ENCODE measurements at regions not wholly inside any gene's neighbourhood (a gene's known extent, or its start where the extent isn't known, plus 50 kb on each side); places are given as distances from the start of the nearest gene placed in this dataset.

DNA sequence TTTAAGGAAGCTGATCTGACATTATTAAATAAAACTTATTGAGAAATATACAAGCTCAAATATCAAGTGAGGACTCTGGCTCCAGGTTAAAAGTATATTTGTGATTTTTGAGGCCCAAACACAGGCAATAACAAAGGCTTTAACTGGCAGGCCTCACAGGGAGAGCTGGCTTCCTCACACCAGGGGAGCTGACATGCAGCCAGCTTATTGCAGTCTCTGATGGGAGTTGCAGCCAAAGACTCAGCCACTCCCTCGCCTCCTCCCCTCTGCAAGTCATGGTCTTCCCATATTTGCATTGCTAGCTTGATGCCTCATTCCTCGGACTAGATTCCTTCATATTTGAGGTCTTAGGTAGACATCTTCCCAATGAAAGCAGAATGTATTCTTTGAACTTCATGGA, 647.1 kb upstream of the SLITRK6 start:
- Histone ChIP-seq H4K20me1 (ENCODE audit: control insufficient read depth, extremely low read depth, insufficient read depth, low read length) (no peaks in the 10 kb centered on the region), H3K27me3 (ENCODE audit: control insufficient read depth, extremely low read depth, insufficient read depth, low read length) (no peaks in the 10 kb centered on the region), H3K9me1 (ENCODE audit: control insufficient read depth, extremely low read depth, insufficient read depth, low read length) (no peaks in the 10 kb centered on the region), H2AFZ (ENCODE audit: control insufficient read depth, low read length) (no peak overlapping the region), H3K4me2 (ENCODE audit: control insufficient read depth, extremely low read depth, insufficient read depth, low read depth, low read length) (no peak overlapping the region), H3K9me3 (ENCODE audit: control insufficient read depth, low read depth, low read length) (no peaks in the 10 kb centered on the region), H3K9ac (ENCODE audit: control insufficient read depth, extremely low read depth, insufficient read depth, low read length) (no peak overlapping the region), H3K4me3 (ENCODE audit: control insufficient read depth in 2 of 3, extremely low read depth in 1 of 3, insufficient read depth in 2 of 3, low read depth in 1 of 3, low read length in 3 of 3) (no peak overlapping the region), H3K27ac (ENCODE audit: control insufficient read depth, insufficient read depth, low read length) (no peak overlapping the region), H3K36me3 (ENCODE audit: control insufficient read depth in 2 of 2, extremely low read depth in 1 of 2, insufficient read depth in 2 of 2, low read length in 2 of 2) (no peaks in the 10 kb centered on the region), H3K4me1 (ENCODE audit: control insufficient read depth, extremely low read depth, insufficient read depth, low read length) (no peaks in the 10 kb centered on the region), H3K79me2 (ENCODE audit: control insufficient read depth, insufficient read depth, low read length) (no peaks in the 10 kb centered on the region)
- DNase-seq (ENCODE audit: low read depth, low spot score) (no peak), FAIRE-seq (no peak)
- dilution Hi-C loops (cut with MboI; ENCODE audit: extremely low pct_ligation_motif_present, low sequenced_read_pairs) = no loop called here
- no peak for TF ChIP-seq EZH2 (IDR thresholded peaks at IDR 0.05; ENCODE audit: low read length)
- TF ChIP-seq, protein P1, sequence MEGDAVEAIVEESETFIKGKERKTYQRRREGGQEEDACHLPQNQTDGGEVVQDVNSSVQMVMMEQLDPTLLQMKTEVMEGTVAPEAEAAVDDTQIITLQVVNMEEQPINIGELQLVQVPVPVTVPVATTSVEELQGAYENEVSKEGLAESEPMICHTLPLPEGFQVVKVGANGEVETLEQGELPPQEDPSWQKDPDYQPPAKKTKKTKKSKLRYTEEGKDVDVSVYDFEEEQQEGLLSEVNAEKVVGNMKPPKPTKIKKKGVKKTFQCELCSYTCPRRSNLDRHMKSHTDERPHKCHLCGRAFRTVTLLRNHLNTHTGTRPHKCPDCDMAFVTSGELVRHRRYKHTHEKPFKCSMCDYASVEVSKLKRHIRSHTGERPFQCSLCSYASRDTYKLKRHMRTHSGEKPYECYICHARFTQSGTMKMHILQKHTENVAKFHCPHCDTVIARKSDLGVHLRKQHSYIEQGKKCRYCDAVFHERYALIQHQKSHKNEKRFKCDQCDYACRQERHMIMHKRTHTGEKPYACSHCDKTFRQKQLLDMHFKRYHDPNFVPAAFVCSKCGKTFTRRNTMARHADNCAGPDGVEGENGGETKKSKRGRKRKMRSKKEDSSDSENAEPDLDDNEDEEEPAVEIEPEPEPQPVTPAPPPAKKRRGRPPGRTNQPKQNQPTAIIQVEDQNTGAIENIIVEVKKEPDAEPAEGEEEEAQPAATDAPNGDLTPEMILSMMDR (optimal IDR thresholded peaks at IDR 0.05 in 1 of 3, IDR thresholded peaks at IDR 0.05 in 1 of 3, conservative IDR thresholded peaks at IDR 0.05 in 1 of 3; ENCODE audit: extremely low read depth in 1 of 3, insufficient read depth in 2 of 3, low read length in 3 of 3) = no peak

DNA sequence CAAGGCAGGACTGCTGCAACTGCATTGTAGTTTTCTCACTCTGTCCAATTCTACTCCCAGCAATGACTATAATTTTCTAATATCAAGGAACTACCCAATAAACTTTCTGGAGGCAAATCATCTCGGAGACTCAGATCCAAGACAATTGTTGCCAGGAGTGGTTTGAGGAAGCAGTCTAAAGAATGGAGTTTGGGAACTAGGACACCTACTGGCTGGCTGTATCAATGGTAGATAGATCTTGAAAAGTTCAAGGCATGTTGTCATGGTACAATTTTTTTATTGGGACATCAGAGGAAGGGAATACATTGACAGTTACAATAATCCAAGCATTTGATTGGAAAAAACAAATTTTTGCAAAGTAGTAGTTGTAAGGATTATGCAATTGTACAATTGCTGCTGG, 648.3 kb upstream of the SLITRK6 start:
- Histone ChIP-seq H2AFZ (ENCODE audit: control insufficient read depth, low read length) (no peak overlapping the region), H4K20me1 (ENCODE audit: control insufficient read depth, extremely low read depth, insufficient read depth, low read length) (no peaks in the 10 kb centered on the region), H3K9me1 (ENCODE audit: control insufficient read depth, extremely low read depth, insufficient read depth, low read length) (no peaks in the 10 kb centered on the region), H3K9ac (ENCODE audit: control insufficient read depth, extremely low read depth, insufficient read depth, low read length) (no peak overlapping the region), H3K79me2 (ENCODE audit: control insufficient read depth, insufficient read depth, low read length) (no peaks in the 10 kb centered on the region), H3K4me2 (ENCODE audit: control insufficient read depth, extremely low read depth, insufficient read depth, low read depth, low read length) (no peak overlapping the region), H3K4me1 (ENCODE audit: control insufficient read depth, extremely low read depth, insufficient read depth, low read length) (no peaks in the 10 kb centered on the region), H3K27ac (ENCODE audit: control insufficient read depth, insufficient read depth, low read length) (no peak overlapping the region), H3K36me3 (ENCODE audit: control insufficient read depth in 2 of 2, extremely low read depth in 1 of 2, insufficient read depth in 2 of 2, low read length in 2 of 2) (no peaks in the 10 kb centered on the region), H3K9me3 (ENCODE audit: control insufficient read depth, low read depth, low read length) (no peaks in the 10 kb centered on the region), H3K27me3 (ENCODE audit: control insufficient read depth, extremely low read depth, insufficient read depth, low read length) (no peaks in the 10 kb centered on the region), H3K4me3 (ENCODE audit: control insufficient read depth in 2 of 3, extremely low read depth in 1 of 3, insufficient read depth in 2 of 3, low read depth in 1 of 3, low read length in 3 of 3) (no peak overlapping the region)
- FAIRE-seq = no peak
- DNase-seq (ENCODE audit: low read depth, low spot score) = no peak
- dilution Hi-C loops (cut with MboI; ENCODE audit: extremely low pct_ligation_motif_present, low sequenced_read_pairs) = no loop called here
- no peak for TF ChIP-seq EZH2 (IDR thresholded peaks at IDR 0.05; ENCODE audit: low read length)
- TF ChIP-seq, protein P1 (optimal IDR thresholded peaks at IDR 0.05 in 1 of 3, IDR thresholded peaks at IDR 0.05 in 1 of 3, conservative IDR thresholded peaks at IDR 0.05 in 1 of 3; ENCODE audit: extremely low read depth in 1 of 3, insufficient read depth in 2 of 3, low read length in 3 of 3) = no peak
